ENCODE measurements at regions not wholly inside any gene's neighbourhood (a gene's known extent, or its start where the extent isn't known, plus 50 kb on each side); places are given as distances from the start of the nearest gene placed in this dataset.

GRCh38 chr12:86914721-86915120 lies 658.5 kb upstream of the MGAT4C start:
- H3K23ac ChIP-seq (ENCODE audit: insufficient read length, low read depth, low read length): no peak overlapping the region
- DNase-seq: no peak

More at GRCh38 chr12:86914721-86915120, 658.5 kb upstream of the MGAT4C start:
- Mint-ChIP-seq H3K36me3 (ENCODE audit: insufficient read depth in 1 of 3, low read depth in 3 of 3) (peaks cover 16 to 24% (median 22%) of the 10 kb centered on the region in 3 experiments), H3K27me3 (ENCODE audit: low read depth) (peaks cover 8% of the 10 kb centered on the region), H3K4me3 (no peak overlapping the region), H3K27ac (no peak overlapping the region), H3K9me3 (peaks cover 14 to 22% of the 10 kb centered on the region in 2 experiments), H3K4me1 (peaks cover 8 to 20% of the 10 kb centered on the region in 2 experiments)
- no peak overlapping the region for H3K18ac ChIP-seq (ENCODE audit: insufficient read length, low read depth, low read length)
- no peak overlapping the region for H3K27ac ChIP-seq (ENCODE audit: insufficient read length, low read depth, low read length)
- H3K79me2 ChIP-seq (ENCODE audit: insufficient read depth, low read length): no peaks in the 10 kb centered on the region
- no peak overlapping the region for H3K56ac ChIP-seq (ENCODE audit: insufficient read length, low read depth, low read length)
- no peak overlapping the region for H3T11ph ChIP-seq (ENCODE audit: low read length)
- no peaks in the 10 kb centered on the region for H3K27me3 ChIP-seq (ENCODE audit: insufficient read depth, low read length)
- no peak overlapping the region for H2BK15ac ChIP-seq (ENCODE audit: low read depth, low read length)
- no peak overlapping the region for H4K91ac ChIP-seq (ENCODE audit: insufficient read length, low read depth, low read length)
- H3K23me2 ChIP-seq (ENCODE audit: insufficient read length, low read depth, low read length, poor library complexity, severe bottlenecking): no peaks in the 10 kb centered on the region
- TF ChIP-seq CTCF (conservative IDR thresholded peaks at IDR 0.05): peak; percentile 81
- H2BK20ac ChIP-seq (ENCODE audit: low read depth, low read length, poor library complexity, severe bottlenecking): no peak overlapping the region
- H3K14ac ChIP-seq (ENCODE audit: insufficient read depth, low read length): no peak overlapping the region
- H4K5ac ChIP-seq (ENCODE audit: insufficient read length, low read depth, low read length): no peak overlapping the region
- no peak overlapping the region for H2AK5ac ChIP-seq (ENCODE audit: insufficient read length, low read length)
- no peaks in the 10 kb centered on the region for H3K79me1 ChIP-seq (ENCODE audit: insufficient read depth, low read depth, low read length, poor library complexity, severe bottlenecking)
- no peaks in the 10 kb centered on the region for H3K4me1 ChIP-seq (ENCODE audit: insufficient read depth, low read length)
- H2AFZ ChIP-seq (ENCODE audit: low read length): no peak overlapping the region
- H4K20me1 ChIP-seq (ENCODE audit: control insufficient read depth, insufficient read depth, insufficient read length): no peaks in the 10 kb centered on the region
- no peak overlapping the region for H3K9ac ChIP-seq (ENCODE audit: extremely low read depth, insufficient read length, low read length)
- no peak overlapping the region for H3K4me2 ChIP-seq (ENCODE audit: insufficient read depth, insufficient read length, low read length)
- no peak overlapping the region for H2BK12ac ChIP-seq (ENCODE audit: insufficient read length, low read depth, low read length)
- H4K8ac ChIP-seq (replicated peaks; ENCODE audit: insufficient read length, low read depth, low read length): no peak overlapping the region
- no peak overlapping the region for H2BK120ac ChIP-seq (ENCODE audit: low read depth, low read length, poor library complexity, severe bottlenecking)
- no peak overlapping the region for H3K4ac ChIP-seq (ENCODE audit: low read depth, low read length)
- H3K9me3 ChIP-seq (ENCODE audit: control insufficient read depth, low read depth, low read length): no peaks in the 10 kb centered on the region
- H2BK5ac ChIP-seq (ENCODE audit: insufficient read length, low read length): no peak overlapping the region
